HUES48 (cell line): ENCODE measurements at regions not wholly inside any gene's neighbourhood (a gene's known extent, or its start where the extent isn't known, plus 50 kb on each side); places are given as distances from the start of the nearest gene placed in this dataset.

Experiments used
- H3K27ac ChIP-seq: one replicate; pipeline ENCODE4 v1.7.0; 2013; ENCODE audit warnings: low read depth, low read length, inconsistent platforms
- H3K27me3 ChIP-seq: 2 replicates; pipeline ENCODE4 v1.6.1; 2013; ENCODE audit warnings: mild to moderate bottlenecking, low read length; ENCODE audit not compliant: control insufficient read depth, insufficient read depth
- H3K36me3 ChIP-seq: 2 replicates; pipeline ENCODE4 v1.6.1; 2013; ENCODE audit warnings: low read length; ENCODE audit not compliant: control insufficient read depth, insufficient read depth
- H3K4me1 ChIP-seq: 2 replicates; pipeline ENCODE4 v1.6.1; 2013; ENCODE audit warnings: mild to moderate bottlenecking, low read length; ENCODE audit not compliant: control insufficient read depth, insufficient read depth
- H3K4me3 ChIP-seq: 2 replicates; pipeline ENCODE4 v1.5.1; 2013; ENCODE audit warnings: mild to moderate bottlenecking, low read depth, low read length
- H3K9ac ChIP-seq: 2 replicates; pipeline ENCODE4 v1.6.1; 2013; ENCODE audit warnings: mild to moderate bottlenecking, low read depth, low read length, moderate library complexity
- H3K9me3 ChIP-seq: 2 replicates; pipeline ENCODE4 v1.6.1; 2013; ENCODE audit warnings: low read length; ENCODE audit not compliant: control insufficient read depth, insufficient read depth

- Histone ChIP-seq H3K27me3 (no peaks in the 10 kb centered on the region), H3K4me1 (no peaks in the 10 kb centered on the region), H3K9ac (no peak overlapping the region), H3K36me3 (no peaks in the 10 kb centered on the region), H3K4me3 (no peak overlapping the region), H3K9me3 (no peaks in the 10 kb centered on the region), H3K27ac (no peak overlapping the region)
Observed at GRCh38 chr16:50925758-50926357, 184.0 kb downstream of the CYLD start.

DNA sequence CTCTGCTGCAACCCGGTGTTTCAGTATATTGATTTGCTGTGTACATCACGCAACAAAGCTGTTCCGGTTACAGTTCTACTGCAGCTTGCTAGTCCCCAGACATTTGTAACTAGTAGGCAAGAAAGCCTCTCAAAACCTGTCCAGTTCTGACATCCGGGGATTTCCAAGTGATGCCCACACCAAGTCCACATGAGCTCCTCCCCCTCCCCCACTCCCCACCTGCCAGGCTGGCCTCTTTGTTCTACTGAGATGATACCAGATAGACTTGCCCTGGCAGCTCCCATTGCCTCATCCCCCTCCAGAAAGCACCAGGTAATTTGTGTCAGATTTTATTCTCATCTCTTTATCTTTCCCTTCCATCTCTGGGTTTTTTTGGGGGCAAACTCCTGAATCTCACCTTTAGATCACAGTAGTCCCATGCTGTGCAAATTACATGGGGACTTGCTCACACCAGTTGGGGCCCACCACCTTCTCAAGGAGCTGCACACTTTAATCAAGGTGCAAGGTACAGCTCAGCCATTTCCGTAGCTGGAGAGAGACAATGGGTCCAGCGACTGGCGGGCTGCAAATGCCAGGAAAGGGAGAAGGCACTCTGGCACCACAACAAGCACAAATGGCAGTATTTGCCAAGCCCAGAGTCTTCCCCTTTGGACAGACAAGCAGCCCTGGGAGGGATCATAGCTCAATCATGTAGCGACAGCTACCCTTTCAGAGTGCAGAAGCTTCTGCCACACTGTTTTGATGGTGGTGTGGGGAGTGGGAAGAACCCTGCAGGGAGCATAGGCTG lies 183.1 kb downstream of the CYLD start:
- H3K27ac ChIP-seq = no peak overlapping the region
- no peaks in the 10 kb centered on the region for H3K9me3 ChIP-seq
- H3K36me3 ChIP-seq = no peaks in the 10 kb centered on the region
- no peaks in the 10 kb centered on the region for H3K27me3 ChIP-seq
- no peaks in the 10 kb centered on the region for H3K4me1 ChIP-seq
- H3K9ac ChIP-seq = no peak overlapping the region
- no peak overlapping the region for H3K4me3 ChIP-seq

DNA sequence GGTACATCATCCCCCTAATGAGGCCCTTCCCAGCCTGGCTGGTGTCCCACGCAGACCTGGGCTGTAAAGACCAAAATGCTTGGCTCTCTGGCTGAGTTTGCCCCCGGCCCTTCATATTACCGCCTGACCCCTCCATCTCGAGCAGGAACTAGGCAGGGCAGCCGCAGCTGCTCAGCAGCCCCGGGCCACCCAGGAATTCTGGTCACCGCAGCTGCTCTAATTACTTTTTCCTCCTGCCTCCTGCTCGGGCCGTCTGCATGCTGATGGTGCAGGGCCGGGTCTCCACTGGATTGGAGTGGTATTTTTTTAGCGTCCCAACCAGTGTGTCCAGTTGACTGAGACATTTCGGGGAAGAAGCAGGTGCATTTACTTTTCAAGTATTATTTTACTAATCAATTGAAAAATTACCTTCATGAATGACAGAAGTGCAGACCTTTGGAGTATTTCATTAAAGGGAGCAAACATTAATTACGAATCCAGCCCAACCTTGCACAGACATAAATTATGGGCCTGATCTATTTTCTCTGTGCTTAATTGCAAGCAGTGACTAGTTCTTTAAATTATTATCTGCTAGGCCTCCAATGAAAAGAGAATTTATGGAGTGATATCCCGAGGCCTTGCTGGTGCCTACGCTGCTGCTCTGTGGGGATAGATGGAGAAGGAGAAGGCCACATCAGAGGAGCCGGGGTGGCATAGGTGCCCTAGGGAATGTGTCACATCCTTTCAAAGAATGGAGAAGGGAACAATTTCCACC lies 176.2 kb downstream of the CYLD start:
- no peaks in the 10 kb centered on the region for H3K4me1 ChIP-seq
- H3K9ac ChIP-seq = no peak overlapping the region
- no peaks in the 10 kb centered on the region for H3K36me3 ChIP-seq
- no peaks in the 10 kb centered on the region for H3K27me3 ChIP-seq
- H3K4me3 ChIP-seq = no peak overlapping the region
- no peak overlapping the region for H3K27ac ChIP-seq
- no peaks in the 10 kb centered on the region for H3K9me3 ChIP-seq

DNA sequence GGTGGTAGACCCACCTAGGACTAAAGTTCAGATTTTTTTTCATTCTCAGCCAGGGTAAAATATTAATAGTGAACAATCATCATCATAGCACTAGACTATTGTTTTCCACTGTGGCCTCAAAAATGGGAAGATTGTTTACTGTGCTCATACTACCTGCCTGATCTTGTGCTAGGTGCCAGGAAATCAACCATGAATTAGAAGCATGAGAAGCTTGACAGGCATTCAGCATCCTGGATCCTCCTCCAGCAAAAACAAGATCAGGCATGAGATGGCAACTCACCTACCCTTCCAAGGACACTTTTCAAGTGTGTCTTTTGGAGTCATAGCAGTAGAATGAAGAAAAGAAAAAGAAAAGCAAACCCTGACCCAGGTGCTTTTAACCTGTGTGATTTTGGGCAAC lies 174.2 kb downstream of the CYLD start:
- no peaks in the 10 kb centered on the region for H3K27me3 ChIP-seq
- H3K4me1 ChIP-seq = no peaks in the 10 kb centered on the region
- no peak overlapping the region for H3K9ac ChIP-seq
- H3K36me3 ChIP-seq = no peaks in the 10 kb centered on the region
- no peak overlapping the region for H3K27ac ChIP-seq
- H3K4me3 ChIP-seq = no peak overlapping the region
- no peaks in the 10 kb centered on the region for H3K9me3 ChIP-seq

DNA sequence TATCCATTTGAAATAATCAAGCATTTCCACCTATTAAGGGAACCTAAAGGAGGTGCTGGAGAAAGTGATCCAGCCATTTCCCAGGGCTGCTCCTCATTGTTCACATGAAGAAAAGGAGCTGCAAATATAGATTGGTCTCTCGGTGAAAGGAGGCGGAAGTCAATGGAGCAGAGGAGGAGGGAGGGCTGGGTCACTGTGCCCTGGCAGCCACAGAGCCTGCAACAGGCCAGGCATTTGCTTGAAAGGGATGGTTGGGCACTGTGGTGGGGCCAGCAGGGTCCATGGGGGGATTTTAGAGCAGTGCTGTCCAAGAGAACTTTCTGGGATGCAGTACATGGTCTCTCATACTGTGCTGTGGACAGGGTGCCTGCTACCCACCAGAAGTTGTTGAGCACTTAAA lies 173.2 kb downstream of the CYLD start:
- Histone ChIP-seq H3K4me1 (no peaks in the 10 kb centered on the region), H3K4me3 (no peak overlapping the region), H3K36me3 (no peaks in the 10 kb centered on the region), H3K27me3 (no peaks in the 10 kb centered on the region), H3K9ac (no peak overlapping the region), H3K27ac (no peak overlapping the region), H3K9me3 (no peaks in the 10 kb centered on the region)

DNA sequence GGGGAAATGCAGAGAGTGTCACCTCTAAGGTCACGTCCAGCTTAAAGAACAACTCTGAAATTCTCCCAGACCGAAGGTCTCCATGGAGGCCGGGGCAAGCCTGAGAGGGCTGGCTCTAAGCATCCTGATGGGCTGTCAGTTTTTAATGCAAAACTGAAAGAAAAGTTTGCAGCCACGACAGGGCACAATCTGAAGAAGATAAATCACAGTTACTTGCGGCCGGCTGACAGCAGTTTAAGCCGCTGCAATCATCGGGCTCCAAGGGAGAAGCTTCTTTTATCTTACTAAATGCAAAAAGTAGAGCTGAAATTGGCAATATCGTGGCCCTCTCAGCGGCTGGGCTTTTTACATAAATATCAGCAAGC lies 168.8 kb downstream of the CYLD start:
- H3K4me3 ChIP-seq = no peak overlapping the region
- H3K9ac ChIP-seq = no peak overlapping the region
- no peaks in the 10 kb centered on the region for H3K4me1 ChIP-seq
- no peaks in the 10 kb centered on the region for H3K27me3 ChIP-seq
- no peaks in the 10 kb centered on the region for H3K9me3 ChIP-seq
- H3K27ac ChIP-seq = no peak overlapping the region
- H3K36me3 ChIP-seq = no peaks in the 10 kb centered on the region

- Histone ChIP-seq H3K36me3 (no peaks in the 10 kb centered on the region), H3K4me1 (no peaks in the 10 kb centered on the region), H3K4me3 (no peak overlapping the region), H3K9ac (no peak overlapping the region), H3K9me3 (no peaks in the 10 kb centered on the region), H3K27me3 (no peaks in the 10 kb centered on the region), H3K27ac (no peak overlapping the region)
Observed at GRCh38 chr16:50909831-50910735, 168.2 kb downstream of the CYLD start.

GRCh38 chr16:50908468-50908867 lies 166.6 kb downstream of the CYLD start:
- Histone ChIP-seq H3K4me3 (no peak overlapping the region), H3K9me3 (no peaks in the 10 kb centered on the region), H3K4me1 (no peaks in the 10 kb centered on the region), H3K27ac (no peak overlapping the region), H3K36me3 (no peaks in the 10 kb centered on the region), H3K9ac (no peak overlapping the region), H3K27me3 (no peaks in the 10 kb centered on the region)

DNA sequence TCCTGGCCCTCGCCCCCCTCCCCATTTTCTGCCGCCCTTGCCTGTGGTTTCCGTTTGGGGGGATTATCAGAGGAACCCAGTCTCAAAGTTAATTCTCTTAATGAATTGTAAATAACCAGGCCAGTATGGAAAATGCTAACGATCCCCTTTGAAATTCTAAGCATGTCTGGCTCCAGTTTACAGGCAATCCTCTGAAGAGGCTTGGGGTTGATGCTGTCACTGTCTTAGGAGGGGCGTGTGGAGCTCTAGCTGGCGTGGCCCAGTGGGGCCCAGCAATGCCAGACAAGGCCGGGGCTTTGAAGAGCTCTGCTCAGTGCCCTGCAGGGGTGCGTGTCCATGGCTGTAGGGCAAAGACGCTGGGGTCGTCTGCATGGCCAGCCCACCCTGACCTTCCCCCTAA lies 164.6 kb downstream of the CYLD start:
- H3K4me1 ChIP-seq = no peaks in the 10 kb centered on the region
- H3K9ac ChIP-seq = no peak overlapping the region
- H3K36me3 ChIP-seq = no peaks in the 10 kb centered on the region
- H3K27ac ChIP-seq = no peak overlapping the region
- no peaks in the 10 kb centered on the region for H3K9me3 ChIP-seq
- no peak overlapping the region for H3K4me3 ChIP-seq
- H3K27me3 ChIP-seq = no peaks in the 10 kb centered on the region

- Histone ChIP-seq H3K27ac (no peak overlapping the region), H3K9me3 (no peaks in the 10 kb centered on the region), H3K4me1 (no peaks in the 10 kb centered on the region), H3K4me3 (no peak overlapping the region), H3K9ac (no peak overlapping the region), H3K27me3 (no peaks in the 10 kb centered on the region), H3K36me3 (no peaks in the 10 kb centered on the region)
Observed at GRCh38 chr16:50902457-50902856, 160.6 kb downstream of the CYLD start.
